HepG2 (cell line): ENCODE measurements at regions not wholly inside any gene's neighbourhood (a gene's known extent, or its start where the extent isn't known, plus 50 kb on each side); places are given as distances from the start of the nearest gene placed in this dataset.

Experiments
- ATF2 ChIP-seq: sonication (generic); formaldehyde crosslinking; IDR thresholded peaks from 2 replicates; pipeline ENCODE4 v1.4.0; 2020; ENCODE audit warnings: missing genetic modification reagents
- CHD4 ChIP-seq: fragments of 200-600 bp; sonication (generic); IDR thresholded peaks from 2 replicates; pipeline ENCODE4 v1.7.0; 2017; ENCODE audit warnings: mild to moderate bottlenecking, low read length, borderline replicate concordance
- CREB3 ChIP-seq: sonication (generic); formaldehyde crosslinking; IDR thresholded peaks from 2 replicates; pipeline ENCODE4 v1.5.0; 2020; ENCODE audit warnings: missing genetic modification reagents
- FLYWCH1 ChIP-seq: sonication (generic); formaldehyde crosslinking; IDR thresholded peaks from 2 replicates; pipeline ENCODE4 v1.8.1; 2023; ENCODE audit warnings: mild to moderate bottlenecking, missing genetic modification reagents
- HDAC6 ChIP-seq: fragments of 200-600 bp; sonication (generic); IDR thresholded peaks from 2 replicates; pipeline ENCODE4 v1.7.0; 2017; ENCODE audit warnings: mild to moderate bottlenecking, antibody characterized with exemption, low read length, low read depth
- HMGXB4 ChIP-seq, 2 experiments: sonication (generic) in 1 of 2; formaldehyde crosslinking in 1 of 2; IDR thresholded peaks; 2 replicates each; pipeline versions ENCODE4 v1.4.0 to v1.6.1; 2018 to 2020; ENCODE audit warnings: missing genetic modification reagents in 2 of 2, borderline replicate concordance in 1 of 2, low read depth in 1 of 2, mild to moderate bottlenecking in 1 of 2, missing biosample characterization in 1 of 2
- MTERF4 ChIP-seq: sonication (generic); formaldehyde crosslinking; IDR thresholded peaks from 2 replicates; pipeline ENCODE4 v1.8.0; 2023; ENCODE audit warnings: mild to moderate bottlenecking, missing genetic modification reagents
- MXD4 ChIP-seq: IDR thresholded peaks from 2 replicates; pipeline ENCODE4 v1.6.1; 2016; ENCODE audit warnings: mild to moderate bottlenecking, missing biosample characterization, missing genetic modification reagents
- NR2C2 ChIP-seq: sonication (generic); formaldehyde crosslinking; IDR thresholded peaks from 2 replicates; pipeline ENCODE4 v1.4.0; 2020; ENCODE audit warnings: missing genetic modification reagents, mild to moderate bottlenecking, moderate library complexity, borderline replicate concordance
- PATZ1 ChIP-seq: sonication (generic); formaldehyde crosslinking; IDR thresholded peaks from 2 replicates; pipeline ENCODE4 v1.4.0; 2020; ENCODE audit warnings: missing genetic modification reagents
- RAD21 ChIP-seq: fragments of 450-650 bp; formaldehyde crosslinking; IDR thresholded peaks from 2 replicates; pipeline ENCODE4 v1.5.0; 2020; ENCODE audit warnings: mild to moderate bottlenecking
- SAFB2 ChIP-seq: sonication (generic); formaldehyde crosslinking; IDR thresholded peaks from 2 replicates; pipeline ENCODE4 v1.5.1; 2020; ENCODE audit warnings: missing genetic modification reagents, low read depth, mild to moderate bottlenecking, borderline replicate concordance
- TCF7L2 ChIP-seq: IDR thresholded peaks from 2 replicates; pipeline ENCODE4 v1.6.1; 2011; ENCODE audit warnings: mild to moderate bottlenecking, low read depth, low read length, moderate library complexity
- TFDP1 ChIP-seq: IDR thresholded peaks from 2 replicates; pipeline ENCODE4 v1.6.1; 2016; ENCODE audit warnings: missing compliant biosample characterization, missing genetic modification reagents, borderline replicate concordance
- THAP8 ChIP-seq: sonication (generic); formaldehyde crosslinking; IDR thresholded peaks from 2 replicates; pipeline ENCODE4 v1.5.1; 2020; ENCODE audit warnings: missing genetic modification reagents, mild to moderate bottlenecking, borderline replicate concordance
- TSC22D2 ChIP-seq: sonication (generic); formaldehyde crosslinking; IDR thresholded peaks from 2 replicates; pipeline ENCODE4 v1.5.1; 2020; ENCODE audit warnings: missing genetic modification reagents, mild to moderate bottlenecking, borderline replicate concordance
- ZBTB43 ChIP-seq: sonication (generic); formaldehyde crosslinking; conservative IDR thresholded peaks from 2 replicates; pipeline ENCODE4 v1.4.0; 2020; ENCODE audit warnings: missing genetic modification reagents
- ZMYM4 ChIP-seq: sonication (generic); formaldehyde crosslinking; IDR thresholded peaks from 2 replicates; pipeline ENCODE4 v1.8.1; 2023; ENCODE audit warnings: mild to moderate bottlenecking, missing genetic modification reagents
- ZSCAN25 ChIP-seq: sonication (generic); formaldehyde crosslinking; IDR thresholded peaks from 2 replicates; pipeline ENCODE4 v1.8.0; 2022; ENCODE audit warnings: mild to moderate bottlenecking, missing genetic modification reagents

GRCh38 chr3:72462595-72463011 is 385.6 kb downstream of the SHQ1 start (continued):
- TF ChIP-seq THAP8 (no peak), RAD21 (CRISPR knock-in tag) (0 out of 2 replicates have a peak, but pooled peaks have one; percentile 16), SAFB2 (CRISPR knock-in tag) (no peak; the same call in 1 of the 2 replicates), FLYWCH1 (CRISPR knock-in tag) (no peak), HDAC6 (no peak), CHD4 (no peak), HMGXB4 (CRISPR knock-in tag; IDR thresholded peaks at IDR 0.05; ENCODE audit: borderline replicate concordance in 1 of 2, low read depth in 1 of 2) (0 out of 4 replicates have a peak, but pooled peaks of 1 of the 2 experiments have one; percentile 27), MTERF4 (CRISPR knock-in tag) (no peak), TFDP1 (CRISPR knock-in tag) (no peak), ATF2 (CRISPR knock-in tag) (peak; percentile 69; the same call in 1 of the 2 replicates), CREB3 (no peak), MXD4 (CRISPR knock-in tag) (0 out of 2 replicates have a peak, but pooled peaks have one; percentile 24), TCF7L2 (no peak), ZSCAN25 (CRISPR knock-in tag) (no peak), TSC22D2 (CRISPR knock-in tag) (no peak), NR2C2 (CRISPR knock-in tag) (peak; percentile 90), ZMYM4 (peak; percentile 87), PATZ1 (CRISPR knock-in tag) (no peak; the same call in 1 of the 2 replicates), ZBTB43 (CRISPR knock-in tag) (no peak)
